ENCODE measurements at regions not wholly inside any gene's neighbourhood (a gene's known extent, or its start where the extent isn't known, plus 50 kb on each side); places are given as distances from the start of the nearest gene placed in this dataset.

DNA sequence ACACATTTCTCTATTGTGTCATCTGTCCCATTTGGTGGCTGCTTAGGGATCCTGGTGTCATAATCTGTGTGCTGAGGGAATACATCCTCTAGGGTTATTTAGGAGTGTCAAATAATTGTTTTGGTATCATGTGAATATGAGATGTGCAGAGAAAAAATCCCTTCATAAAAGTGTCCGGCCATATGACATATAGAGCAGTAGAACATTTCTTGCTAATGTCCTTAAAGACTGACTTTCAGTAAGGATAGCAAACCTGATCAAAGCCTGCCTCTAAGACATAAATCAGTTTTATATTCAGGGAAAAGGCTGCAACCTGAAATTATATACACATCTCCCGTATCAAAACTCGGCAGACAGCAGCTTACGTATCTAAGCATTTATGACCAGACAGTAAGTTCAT is 211.6 kb downstream of the ADAM29 start:
- no peak for DNase-seq

DNA sequence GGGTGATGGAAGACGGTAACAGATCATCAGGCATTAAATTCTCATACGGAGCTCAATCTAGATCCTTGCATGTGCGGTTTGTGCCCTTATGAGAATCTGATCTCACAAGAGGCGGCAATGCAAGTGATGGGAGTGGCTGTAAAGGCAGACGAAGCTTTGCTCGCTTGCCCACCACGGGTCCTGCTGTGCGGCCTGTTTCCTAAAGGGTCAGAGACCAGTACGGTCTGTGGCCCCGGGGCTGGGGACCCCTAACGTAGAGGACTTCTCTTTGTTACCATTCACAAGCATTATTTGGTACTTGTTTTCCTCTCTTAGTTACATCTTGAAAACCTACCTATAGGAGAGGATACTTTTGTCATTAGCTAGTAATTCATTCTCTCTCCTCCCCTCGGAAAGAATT is 221.0 kb downstream of the ADAM29 start:
- DNase-seq: no peak

DNA sequence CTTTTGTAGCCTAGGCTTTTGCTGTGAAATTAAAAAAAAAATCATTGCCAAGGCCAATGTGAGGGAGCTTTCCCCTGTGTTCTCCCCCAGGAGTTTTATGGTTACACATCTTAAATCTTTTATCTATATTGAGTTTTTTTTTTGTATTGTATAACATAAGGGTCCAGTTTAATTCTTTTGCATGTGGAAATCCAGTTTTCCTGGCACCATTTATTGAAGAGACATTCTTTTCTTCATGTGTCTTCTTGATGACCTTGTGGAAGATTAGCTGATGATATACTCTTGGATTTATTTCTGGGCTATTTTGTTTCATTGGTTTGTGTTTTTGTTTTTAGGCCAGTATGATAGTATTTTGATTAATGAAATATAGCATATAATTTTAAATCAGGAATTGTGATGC is 225.0 kb downstream of the ADAM29 start:
- no peak for DNase-seq

DNA sequence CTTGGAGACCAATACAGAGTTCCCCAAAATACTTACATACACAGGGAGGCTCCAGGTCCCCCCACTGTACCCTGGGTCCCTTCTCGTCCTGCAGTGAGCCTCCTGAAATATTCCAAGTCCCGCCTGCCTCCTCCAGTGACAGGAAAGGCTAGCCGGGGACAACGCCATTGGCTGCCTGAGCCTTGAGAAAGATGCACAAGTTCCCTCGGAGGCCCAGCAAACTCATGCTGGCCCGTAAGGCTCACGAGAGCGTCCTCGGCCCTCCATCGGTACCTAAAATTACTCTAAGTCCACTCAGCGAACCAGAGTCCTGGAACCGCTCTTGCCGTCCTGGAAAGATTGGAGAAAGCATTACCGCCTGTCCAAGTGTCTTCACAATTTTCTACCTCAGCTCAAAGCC is 228.6 kb downstream of the ADAM29 start:
- DNase-seq: no peak

DNA sequence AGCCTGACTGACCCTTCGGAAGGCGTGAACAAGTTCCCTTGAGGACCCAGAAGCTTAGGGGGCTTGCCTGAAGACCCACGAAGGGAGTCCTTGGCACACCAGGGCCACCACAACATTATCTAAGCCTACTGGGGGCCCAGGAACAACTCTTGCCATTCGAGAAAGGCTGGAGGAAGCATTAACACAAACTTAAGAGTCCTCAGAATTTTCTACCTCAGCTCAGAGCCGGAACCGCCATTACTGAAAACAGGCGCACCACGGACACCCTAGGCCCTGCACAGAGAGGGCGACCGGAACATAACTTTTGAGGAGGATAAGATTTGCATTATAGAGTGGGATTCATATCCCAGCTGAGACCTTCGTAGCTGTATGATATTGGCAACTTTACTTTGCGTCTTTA is 229.1 kb downstream of the ADAM29 start:
- no peak for DNase-seq

DNA sequence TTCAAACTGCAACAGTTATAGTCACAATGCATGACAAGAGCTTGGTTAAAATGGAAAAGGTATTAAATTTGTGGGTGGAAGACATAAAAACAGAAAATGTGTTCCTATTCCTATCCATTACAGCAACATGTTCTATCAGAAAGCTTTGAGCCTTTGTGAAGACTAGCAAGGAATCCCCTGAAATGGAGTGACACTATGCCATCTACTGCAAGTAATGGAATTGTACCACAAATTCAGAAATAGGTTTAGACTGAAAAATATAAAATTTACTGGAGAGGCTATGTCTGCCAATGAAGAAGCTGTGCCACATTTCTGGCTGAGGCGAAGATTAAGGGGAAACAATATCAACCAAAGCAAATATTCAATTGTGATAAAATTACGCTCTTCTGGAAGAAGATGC is 247.9 kb downstream of the ADAM29 start:
- no peak for DNase-seq

DNA sequence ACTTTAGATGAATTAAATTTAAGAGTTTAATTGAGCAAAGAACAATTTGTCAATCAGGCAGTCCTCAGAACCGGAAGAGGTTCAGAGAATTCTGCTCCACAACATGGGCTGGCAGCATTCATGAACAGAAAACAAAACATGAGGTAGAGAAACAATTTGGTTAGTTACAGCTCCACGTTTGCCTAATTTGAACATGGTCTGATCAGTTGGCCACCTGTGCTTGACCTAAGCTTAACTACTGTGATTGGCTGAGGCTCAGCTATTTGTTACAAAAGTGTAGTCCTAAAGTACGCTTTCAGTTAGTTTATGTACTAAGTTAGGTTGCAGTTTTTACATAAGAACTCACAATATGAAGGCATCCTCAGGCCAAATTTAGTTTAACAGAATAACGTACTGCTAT is 258.6 kb downstream of the ADAM29 start:
- no peak for DNase-seq

DNA sequence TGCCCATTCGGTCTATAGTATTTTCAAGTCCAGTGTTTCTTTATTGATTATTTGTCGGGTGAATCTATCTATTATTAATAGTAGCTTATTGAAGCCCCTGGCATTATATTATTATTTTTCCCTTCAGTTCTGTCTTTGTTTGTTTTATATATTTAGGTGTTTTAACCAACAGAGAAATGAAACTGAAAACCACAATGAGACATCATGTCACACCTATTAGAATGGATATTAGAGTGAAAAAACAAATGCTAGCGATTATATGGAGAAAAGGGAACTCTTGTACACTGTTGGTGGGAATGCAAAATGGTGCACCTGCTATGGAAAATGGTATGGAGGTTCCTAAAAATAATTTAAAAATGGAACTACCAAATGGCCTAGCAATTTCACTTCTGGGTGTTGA is 272.5 kb downstream of the ADAM29 start:
- DNase-seq: no peak

DNA sequence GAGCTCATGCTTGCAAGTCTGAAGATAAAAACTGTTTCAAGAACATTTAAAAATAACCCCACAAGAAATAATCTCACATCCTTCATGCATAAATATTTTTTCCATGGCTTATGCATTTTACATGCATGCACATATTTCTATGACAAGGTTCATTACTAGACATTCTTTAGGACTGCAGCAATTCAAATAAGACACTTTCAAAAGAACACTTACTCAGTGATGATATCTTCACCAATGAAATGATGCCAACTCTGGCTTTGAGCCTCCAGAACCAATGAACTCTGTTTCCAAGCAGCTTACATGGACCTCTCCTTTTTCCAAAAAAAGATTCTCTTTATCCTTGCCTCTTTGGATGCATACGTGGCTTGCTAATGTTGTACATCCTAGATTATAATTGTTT is 279.9 kb downstream of the ADAM29 start:
- DNase-seq: no peak

DNA sequence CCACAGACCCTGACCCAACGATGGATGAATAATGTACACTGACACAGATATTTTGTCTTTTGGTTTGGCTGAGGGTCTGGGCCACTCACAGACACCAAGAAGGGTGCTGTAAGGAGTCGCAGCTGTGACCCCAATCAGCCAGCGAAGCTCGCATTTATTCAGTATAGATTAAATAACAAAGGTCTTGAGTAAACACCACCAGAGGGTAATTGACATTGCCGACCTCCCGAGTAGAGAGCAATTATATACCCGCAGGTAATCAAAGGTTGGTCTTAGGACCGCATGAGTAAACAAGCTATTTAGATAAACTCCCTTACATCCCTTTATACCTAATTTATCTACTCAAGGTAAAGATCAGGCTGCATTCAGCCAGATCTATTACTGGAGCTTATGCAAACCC is 297.1 kb downstream of the ADAM29 start:
- no peak for DNase-seq

DNA sequence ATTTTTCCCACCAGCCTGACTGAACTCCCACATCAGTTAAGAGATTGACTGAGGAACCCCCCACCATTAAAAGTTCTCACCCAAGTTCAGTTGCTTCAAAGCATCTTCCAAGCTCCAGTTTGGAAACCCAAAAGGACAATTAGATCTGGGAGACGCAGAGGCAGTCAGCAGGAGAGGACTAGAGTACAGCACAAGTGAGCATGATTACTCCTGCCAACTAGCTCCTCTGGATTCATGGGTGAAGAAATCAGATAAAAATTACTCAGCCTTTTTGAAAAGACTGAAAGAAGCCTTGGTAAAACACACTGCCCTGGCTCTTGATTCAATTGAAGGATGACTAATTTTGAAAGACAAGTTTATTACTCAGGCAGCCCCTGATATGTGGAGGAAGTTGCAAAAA is 297.5 kb downstream of the ADAM29 start:
- no peak for DNase-seq

DNA sequence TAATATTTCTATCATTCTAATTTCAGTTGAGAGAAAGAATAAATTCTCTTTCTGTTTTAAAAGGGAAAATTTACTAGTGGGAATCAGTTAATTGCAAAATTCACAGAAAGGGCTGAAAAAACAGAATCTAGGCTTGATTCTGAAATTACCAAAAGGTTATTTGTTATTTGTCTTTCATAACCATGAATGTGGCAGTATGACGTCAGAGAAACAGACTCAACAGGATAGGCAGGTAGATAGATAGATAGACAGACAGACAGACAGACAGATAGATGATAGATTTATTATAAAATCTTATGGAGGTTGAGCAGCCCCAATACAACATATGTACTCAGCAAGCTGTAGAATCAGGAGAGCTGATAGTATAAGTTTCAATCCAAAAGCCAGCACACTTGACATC is 311.0 kb downstream of the ADAM29 start:
- no peak for DNase-seq

DNA sequence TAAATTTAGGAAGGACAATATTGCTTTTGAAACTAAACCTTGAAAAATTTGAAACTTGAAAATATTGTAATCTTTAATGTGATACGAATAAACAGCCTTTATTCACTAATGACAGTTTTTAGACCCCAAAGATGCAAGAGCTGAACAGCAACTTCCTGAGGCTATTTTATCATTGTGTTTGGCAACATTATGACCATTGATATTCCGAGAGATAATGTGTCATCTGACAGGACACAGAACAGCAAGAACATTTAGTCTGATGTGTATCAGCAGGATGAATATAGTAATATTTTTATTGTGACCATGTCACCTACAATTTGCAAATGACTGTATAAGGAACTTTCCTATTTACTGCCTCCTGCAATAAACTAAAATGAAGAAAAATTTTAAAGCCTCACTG is 316.0 kb downstream of the ADAM29 start:
- DNase-seq: no peak

DNA sequence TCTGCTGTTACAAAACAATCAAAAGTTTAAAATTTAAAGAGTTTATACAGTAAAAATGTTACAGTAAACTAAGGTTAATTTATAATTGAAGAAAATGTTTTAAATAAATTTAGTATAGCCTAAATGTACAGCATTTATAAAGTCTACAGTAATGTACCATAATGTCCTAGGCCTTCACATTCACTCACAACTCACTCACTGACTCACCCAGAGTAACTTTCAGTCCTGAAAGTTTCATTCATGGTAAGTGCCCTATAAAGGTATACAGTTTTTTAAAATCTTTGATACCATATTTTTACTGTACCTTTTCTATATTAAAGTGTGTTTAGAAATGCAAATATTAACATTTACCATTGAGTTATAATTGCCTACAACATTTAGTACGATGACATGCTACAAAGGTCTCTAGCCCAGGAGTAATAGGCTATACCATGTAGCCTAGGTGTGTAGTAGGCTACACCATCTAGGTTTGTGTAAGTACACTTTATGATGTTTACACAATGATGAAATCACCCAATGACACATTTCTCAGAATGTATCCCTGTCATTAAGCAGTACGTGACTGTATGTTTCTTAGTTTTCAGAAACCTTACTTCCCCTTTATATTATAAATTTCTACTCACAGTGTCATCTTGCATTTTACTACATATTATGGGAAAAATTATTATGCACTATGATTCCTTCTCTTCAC is 320.8 kb downstream of the ADAM29 start:
- no peak for DNase-seq

DNA sequence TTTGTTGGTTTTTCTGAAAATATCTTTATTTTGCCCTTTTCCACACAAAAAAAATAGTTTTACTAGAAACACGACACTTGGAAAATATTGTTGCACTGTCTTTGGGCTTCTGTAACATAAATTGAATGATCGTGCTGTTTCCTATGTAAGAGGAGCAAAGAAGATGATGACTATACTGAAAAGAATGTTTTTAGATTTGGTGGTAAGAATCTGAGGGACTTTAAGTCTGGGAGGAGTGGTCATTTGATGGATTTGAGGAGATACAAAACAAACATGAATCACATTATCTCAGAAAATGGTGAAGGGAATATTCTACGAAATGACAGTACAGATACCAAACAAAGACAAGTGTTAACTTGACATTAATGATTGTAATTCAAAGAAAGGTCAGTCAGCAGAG is 328.8 kb downstream of the ADAM29 start:
- DNase-seq: no peak

DNA sequence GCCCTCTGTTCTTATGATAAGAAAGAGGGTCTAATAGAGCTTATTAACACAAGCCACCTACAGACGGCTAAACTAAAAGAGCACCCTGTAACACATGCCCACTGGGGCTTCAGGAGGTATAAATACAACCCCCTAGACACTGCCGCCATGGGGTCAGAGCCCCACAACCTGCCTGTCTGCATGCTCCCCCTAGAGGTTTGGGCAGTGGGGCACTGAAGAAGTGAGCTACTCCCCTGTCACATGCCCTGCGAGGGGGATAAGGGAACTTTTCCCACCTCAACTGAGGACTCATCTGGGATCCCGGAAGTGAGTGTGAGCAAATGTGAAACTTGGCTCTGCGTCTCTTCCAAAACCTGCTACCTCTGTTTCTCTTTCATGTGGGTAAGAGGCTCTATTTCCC is 334.5 kb downstream of the ADAM29 start:
- no peak for DNase-seq

DNA sequence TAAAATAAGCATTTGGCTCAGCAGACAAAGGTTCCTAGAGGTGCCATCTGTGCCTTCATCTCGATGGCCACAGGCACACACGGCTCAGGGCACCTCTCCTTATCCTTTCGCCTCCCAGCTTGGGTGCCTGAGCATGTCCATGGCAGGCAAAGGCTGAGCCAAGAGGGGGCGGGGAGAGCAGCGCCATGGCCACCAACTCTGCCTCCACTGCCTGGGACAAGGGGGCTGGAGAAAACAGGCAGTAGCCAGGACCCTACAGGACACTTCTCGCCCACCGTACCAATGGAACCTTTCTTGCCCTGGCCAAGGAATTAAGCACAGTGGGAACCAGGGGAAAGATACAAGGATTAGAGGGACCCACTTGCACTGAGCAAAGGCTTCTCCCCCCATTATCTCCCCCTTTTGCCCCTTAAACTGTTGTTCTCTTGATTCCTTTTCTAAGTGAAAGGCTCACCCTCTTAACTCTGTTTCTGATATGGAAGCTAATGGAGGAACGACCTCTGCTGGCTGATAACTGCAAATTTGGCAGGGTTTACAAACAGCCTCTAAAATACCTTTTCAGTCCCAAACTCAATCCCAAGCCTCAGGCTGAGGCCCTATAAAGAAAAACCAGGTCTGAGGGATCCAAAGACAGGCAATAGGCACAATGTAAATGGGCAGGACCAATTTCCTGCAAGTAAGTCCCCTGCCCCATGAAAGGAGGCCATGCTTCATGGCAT is 335.2 kb downstream of the ADAM29 start:
- no peak for DNase-seq

DNA sequence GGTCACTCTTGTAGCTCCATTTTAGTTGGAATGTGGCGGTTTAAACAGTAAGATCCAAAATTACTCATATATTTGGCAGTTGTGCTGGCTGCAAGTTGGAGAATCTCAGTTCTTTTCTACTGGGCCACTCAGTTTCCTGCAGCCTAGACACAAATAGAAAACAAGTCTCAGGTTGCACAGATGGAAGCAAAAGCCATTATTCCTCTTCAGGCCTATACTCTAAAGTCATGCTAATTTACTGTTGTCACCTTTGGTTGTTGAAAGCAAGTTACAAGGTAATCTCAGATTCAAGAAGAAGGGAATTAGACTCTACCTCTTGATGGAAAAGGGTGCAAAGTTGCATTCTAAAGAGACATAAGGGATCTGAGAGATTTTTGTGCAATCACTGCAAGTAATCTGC is 345.4 kb downstream of the ADAM29 start:
- no peak for DNase-seq

DNA sequence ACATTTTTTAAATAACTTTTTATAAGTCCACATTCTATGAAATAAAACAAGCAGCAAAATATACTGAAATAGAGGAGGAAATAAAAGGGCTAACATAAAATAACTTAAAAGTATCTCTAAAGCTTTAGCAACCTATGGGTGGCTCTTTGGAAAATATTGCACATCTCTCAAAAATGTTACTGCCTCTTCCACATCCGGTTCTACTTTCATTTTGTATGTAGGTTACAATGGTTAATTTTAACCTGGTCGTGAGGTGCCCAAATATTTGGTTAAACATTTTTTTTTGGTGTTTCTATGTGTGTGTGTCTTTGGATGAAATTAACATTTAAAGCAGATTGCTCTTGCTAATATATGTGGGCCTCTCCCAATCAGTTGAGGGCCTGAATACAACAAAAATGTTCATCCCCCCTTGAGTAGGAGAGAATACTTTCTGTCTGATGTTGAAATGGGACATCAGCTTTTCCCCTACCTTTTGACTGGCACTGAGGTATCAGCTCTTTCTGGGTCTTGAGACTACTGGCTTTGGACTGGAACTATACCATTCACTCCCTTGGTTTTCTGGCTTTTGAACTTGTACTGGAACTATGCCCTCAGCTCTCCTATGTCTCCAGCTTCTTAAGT is 353.0 kb downstream of the ADAM29 start:
- no peak for DNase-seq

DNA sequence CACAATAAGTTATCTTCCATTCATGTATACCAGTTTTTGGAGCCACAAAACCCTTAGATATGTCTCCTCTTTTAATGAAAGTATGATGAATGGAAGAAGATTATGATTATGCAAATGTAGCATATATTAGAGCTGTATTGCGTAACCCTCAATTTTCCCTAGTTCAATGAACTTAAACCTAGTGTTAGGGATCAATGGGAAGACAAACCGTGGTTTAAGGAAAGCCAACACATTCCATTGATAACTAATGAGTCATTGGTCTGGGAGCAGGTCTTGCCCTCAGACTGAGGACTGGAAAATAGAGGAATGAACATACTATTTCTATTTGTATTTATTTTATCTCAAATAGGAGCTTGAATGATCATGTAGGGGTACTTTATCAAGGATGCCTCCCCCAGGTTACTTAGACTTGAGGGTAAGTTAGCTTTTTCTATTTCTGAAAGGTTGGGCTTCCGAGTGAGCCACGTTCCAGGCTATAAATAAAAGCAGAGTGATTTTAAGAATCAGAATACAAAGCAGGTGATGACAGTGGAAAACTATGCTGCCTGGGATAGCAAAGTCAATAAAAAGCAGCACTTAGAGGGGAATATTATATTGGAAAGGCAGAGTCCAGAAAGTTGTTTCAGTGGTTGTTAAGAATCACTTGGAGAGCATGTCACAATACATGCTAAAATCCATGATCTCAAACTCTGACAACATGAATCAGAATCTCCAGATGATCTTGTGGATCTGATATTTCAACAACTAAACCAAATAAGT is 356.0 kb downstream of the ADAM29 start:
- DNase-seq: no peak

DNA sequence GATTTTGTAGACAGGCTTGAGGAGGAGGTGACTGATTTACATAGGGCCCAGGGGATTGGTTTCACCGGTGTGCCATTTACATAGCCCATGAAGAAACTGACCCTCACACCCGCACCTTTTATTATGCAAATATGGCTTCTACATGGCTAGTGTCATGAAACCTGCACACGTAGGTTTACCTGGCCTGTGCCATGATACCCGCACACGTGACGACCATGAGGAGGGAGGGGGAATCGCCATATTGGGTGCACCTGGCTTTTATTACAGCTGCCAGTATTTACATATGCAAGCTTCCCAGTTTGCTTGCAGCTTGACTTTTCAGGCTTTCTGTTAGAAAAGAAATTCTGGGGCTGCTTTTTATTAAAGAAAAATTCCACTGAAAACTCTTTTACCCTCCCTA is 359.7 kb downstream of the ADAM29 start:
- no peak for DNase-seq

DNA sequence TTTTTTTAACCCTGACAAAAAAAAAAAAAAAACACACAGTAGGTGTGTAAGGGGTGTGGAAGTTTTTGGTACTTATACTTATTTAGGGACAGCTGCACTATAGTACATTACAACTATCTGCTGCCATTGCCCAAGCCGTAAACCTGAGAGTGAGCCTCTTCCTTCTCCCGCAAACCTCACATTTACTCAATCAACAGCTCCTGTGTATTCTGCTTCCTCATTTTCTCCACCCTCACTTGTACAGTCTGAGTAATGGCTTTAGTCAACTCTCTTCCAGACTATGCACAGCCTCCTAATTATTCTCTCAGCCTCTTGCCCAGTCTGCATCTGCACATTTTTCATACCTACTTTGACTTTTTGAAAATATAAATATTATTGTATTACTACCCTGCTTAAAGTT is 362.0 kb downstream of the ADAM29 start:
- DNase-seq: no peak

DNA sequence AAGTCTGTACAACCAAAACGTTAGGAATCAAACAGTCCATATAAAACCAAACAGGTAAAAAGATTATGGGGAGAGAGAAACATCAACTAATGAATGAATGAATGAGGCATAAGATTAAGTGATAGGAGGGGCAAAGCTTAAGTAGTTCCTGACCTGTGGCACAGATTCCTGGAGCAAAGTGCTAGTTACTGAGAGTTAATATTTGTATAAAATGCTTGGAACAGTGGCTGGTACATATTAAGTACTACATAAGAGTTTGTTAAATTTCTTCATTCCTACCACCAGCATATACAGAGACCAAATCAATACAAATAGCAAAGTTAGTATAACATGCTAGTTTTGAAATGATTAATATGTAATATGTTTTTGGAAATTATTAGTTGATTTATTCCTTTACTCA is 363.7 kb downstream of the ADAM29 start:
- no peak for DNase-seq

DNA sequence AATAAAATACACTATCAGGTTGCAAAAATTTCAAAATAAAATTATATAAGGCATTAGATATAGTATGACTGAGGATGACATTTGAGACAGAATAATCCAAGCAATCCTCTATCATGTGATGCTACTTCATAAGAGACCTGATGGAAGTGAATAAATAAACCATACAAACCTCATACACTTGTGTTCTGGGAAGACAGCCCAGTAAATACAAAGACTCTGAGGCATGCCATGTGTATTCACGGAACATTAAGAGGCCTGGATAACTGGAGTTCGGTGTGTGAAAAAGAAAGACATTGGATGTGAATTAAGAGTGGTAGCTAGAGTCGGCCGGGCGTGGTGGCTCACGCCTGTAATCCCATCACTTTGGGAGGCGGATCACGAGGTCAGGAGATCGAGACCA is 364.2 kb downstream of the ADAM29 start:
- no peak for DNase-seq

All from dermis blood vessel endothelial cell (primary cell).